ENCODE measurements at regions not wholly inside any gene's neighbourhood (a gene's known extent, or its start where the extent isn't known, plus 50 kb on each side); places are given as distances from the start of the nearest gene placed in this dataset.

GRCh38 chr19:28794301-28794700 is 418.6 kb downstream of the UQCRFS1 start:
- TF ChIP-seq CTCF (IDR thresholded peaks at IDR 0.05) (no peak), EP300 (IDR thresholded peaks at IDR 0.05) (no peak), POLR2A (IDR thresholded peaks at IDR 0.05) (no peak), POLR2AphosphoS5 (IDR thresholded peaks at IDR 0.05) (no peak)

All from sigmoid colon (tissue), 4 donors.